HG03045 (cell line): ENCODE measurements at regions not wholly inside any gene's neighbourhood (a gene's known extent, or its start where the extent isn't known, plus 50 kb on each side); places are given as distances from the start of the nearest gene placed in this dataset.
A peak's percentile ranks its signal among the peaks of the same experiment; 100 is the strongest.
"Not testable (repeated sequence)": the region's sequence is repeated elsewhere in the genome, so short reads cannot be mapped to it uniquely, and the experiment has no call there.

Experiments used
- ATAC-seq: cut with Tn5 transposase; IDR thresholded peaks from one replicate; pipeline ENCODE4 v1.9.1; 2021; ENCODE audit warnings: mild to moderate bottlenecking, moderate library complexity; ENCODE audit not compliant: unreplicated experiment

- ATAC-seq, result no peak
Measured at GRCh38 chr12:46671102-46671501, 154.7 kb downstream of the SLC38A4 start.

- no peak for ATAC-seq
Measured at GRCh38 chr12:46670636-46671035, 155.2 kb downstream of the SLC38A4 start.

GRCh38 chr12:46669720-46670119, 156.1 kb downstream of the SLC38A4 start:
- no peak for ATAC-seq

- no peak for ATAC-seq
Measured at GRCh38 chr12:46667551-46667950, 158.2 kb downstream of the SLC38A4 start.

GRCh38 chr12:46664761-46665287, 161.0 kb downstream of the SLC38A4 start:
- ATAC-seq, result no peak

GRCh38 chr12:46663318-46663717, 162.5 kb downstream of the SLC38A4 start:
- ATAC-seq, result no peak

GRCh38 chr12:46661110-46661845, 164.5 kb downstream of the SLC38A4 start:
- peak; percentile 59 for ATAC-seq

GRCh38 chr12:46660719-46661109, 165.1 kb downstream of the SLC38A4 start:
- ATAC-seq, result no peak

GRCh38 chr12:46660276-46660675, 165.5 kb downstream of the SLC38A4 start:
- ATAC-seq, result no peak

GRCh38 chr12:46659824-46660223, 166.0 kb downstream of the SLC38A4 start:
- ATAC-seq, result no peak

- ATAC-seq, result no peak
Measured at GRCh38 chr12:46659032-46659650, 166.7 kb downstream of the SLC38A4 start.

- ATAC-seq, result no peak
Measured at GRCh38 chr12:46657453-46658411, 168.1 kb downstream of the SLC38A4 start.

GRCh38 chr12:46655984-46656383, 169.8 kb downstream of the SLC38A4 start:
- not testable (repeated sequence) for ATAC-seq

- no peak for ATAC-seq
Measured at GRCh38 chr12:46653311-46653710, 172.5 kb downstream of the SLC38A4 start.

- no peak for ATAC-seq
Measured at GRCh38 chr12:46652692-46653091, 173.1 kb downstream of the SLC38A4 start.

- no peak for ATAC-seq
Measured at GRCh38 chr12:46650688-46651087, 175.1 kb downstream of the SLC38A4 start.

- no peak for ATAC-seq
Measured at GRCh38 chr12:46649433-46649832, 176.4 kb downstream of the SLC38A4 start.

GRCh38 chr12:46647034-46647433, 178.8 kb downstream of the SLC38A4 start:
- ATAC-seq, result no peak

GRCh38 chr12:46641649-46642048, 184.1 kb downstream of the SLC38A4 start:
- ATAC-seq, result not testable (repeated sequence)

- no peak for ATAC-seq
Measured at GRCh38 chr12:46635818-46636217, 190.0 kb downstream of the SLC38A4 start.
